Kidney epithelial cell (primary cell): ENCODE measurements at regions not wholly inside any gene's neighbourhood (a gene's known extent, or its start where the extent isn't known, plus 50 kb on each side); places are given as distances from the start of the nearest gene placed in this dataset.

Source experiments
- DNase-seq: peaks from one replicate; pipeline ENCODE4 v3.0.0-alpha.2; 2010; ENCODE audit warnings: low read depth
- H3K27me3 ChIP-seq: 2 replicates; pipeline ENCODE4 v1.6.0; 2011; ENCODE audit warnings: low read length; ENCODE audit not compliant: control insufficient read depth, insufficient read depth
- H3K36me3 ChIP-seq: 2 replicates; pipeline ENCODE4 v1.5.1; 2011; ENCODE audit warnings: low read length; ENCODE audit not compliant: control insufficient read depth, insufficient read depth
- H3K4me3 ChIP-seq: 2 replicates; pipeline ENCODE4 v1.5.1; 2011; ENCODE audit warnings: low read depth, mild to moderate bottlenecking, control low read depth, low read length
- TF ChIP-seq, protein P1 (sequence below): IDR thresholded peaks from 2 replicates; pipeline ENCODE4 v1.5.1; 2011; ENCODE audit warnings: mild to moderate bottlenecking, moderate library complexity, low read length, control low read depth, inconsistent platforms; ENCODE audit not compliant: insufficient read depth, poor library complexity, severe bottlenecking

GRCh38 chr2:37786191-37786698 is 114.8 kb upstream of the CDC42EP3 start:
- Histone ChIP-seq H3K36me3 (no peaks in the 10 kb centered on the region), H3K4me3 (no peak overlapping the region), H3K27me3 (no peaks in the 10 kb centered on the region)
- DNase-seq = no peak
- TF ChIP-seq, protein P1, sequence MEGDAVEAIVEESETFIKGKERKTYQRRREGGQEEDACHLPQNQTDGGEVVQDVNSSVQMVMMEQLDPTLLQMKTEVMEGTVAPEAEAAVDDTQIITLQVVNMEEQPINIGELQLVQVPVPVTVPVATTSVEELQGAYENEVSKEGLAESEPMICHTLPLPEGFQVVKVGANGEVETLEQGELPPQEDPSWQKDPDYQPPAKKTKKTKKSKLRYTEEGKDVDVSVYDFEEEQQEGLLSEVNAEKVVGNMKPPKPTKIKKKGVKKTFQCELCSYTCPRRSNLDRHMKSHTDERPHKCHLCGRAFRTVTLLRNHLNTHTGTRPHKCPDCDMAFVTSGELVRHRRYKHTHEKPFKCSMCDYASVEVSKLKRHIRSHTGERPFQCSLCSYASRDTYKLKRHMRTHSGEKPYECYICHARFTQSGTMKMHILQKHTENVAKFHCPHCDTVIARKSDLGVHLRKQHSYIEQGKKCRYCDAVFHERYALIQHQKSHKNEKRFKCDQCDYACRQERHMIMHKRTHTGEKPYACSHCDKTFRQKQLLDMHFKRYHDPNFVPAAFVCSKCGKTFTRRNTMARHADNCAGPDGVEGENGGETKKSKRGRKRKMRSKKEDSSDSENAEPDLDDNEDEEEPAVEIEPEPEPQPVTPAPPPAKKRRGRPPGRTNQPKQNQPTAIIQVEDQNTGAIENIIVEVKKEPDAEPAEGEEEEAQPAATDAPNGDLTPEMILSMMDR = no peak

DNA sequence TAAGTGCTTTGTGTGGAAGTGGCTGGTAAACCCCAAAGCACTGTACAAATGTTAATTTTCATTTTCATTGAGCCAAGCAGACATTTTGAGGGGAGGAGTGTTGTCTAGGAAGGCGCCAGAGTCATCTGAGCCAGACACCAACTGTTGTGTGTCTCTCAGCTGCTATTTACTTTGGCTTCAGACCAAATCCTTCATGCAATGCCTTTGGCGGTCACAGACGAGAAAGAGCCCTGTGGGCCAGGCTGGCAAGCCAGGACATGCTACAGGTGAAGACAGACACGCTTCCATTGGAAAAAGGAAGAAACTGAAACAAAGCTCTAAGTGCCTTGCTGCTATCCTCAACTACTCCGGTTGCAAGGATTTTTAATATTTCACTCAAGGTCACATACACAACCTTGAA is 115.4 kb upstream of the CDC42EP3 start:
- TF ChIP-seq, protein P1 = no peak
- Histone ChIP-seq H3K36me3 (no peaks in the 10 kb centered on the region), H3K27me3 (no peaks in the 10 kb centered on the region), H3K4me3 (no peak overlapping the region)
- DNase-seq = no peak

GRCh38 chr2:37788602-37789209 is 117.3 kb upstream of the CDC42EP3 start:
- Histone ChIP-seq H3K4me3 (no peak overlapping the region), H3K36me3 (no peaks in the 10 kb centered on the region), H3K27me3 (no peaks in the 10 kb centered on the region)
- no peak for DNase-seq
- TF ChIP-seq, protein P1 = no peak

- TF ChIP-seq, protein P1 = no peak
- DNase-seq = no peak
- no peaks in the 10 kb centered on the region for H3K36me3 ChIP-seq
- no peaks in the 10 kb centered on the region for H3K27me3 ChIP-seq
- no peak overlapping the region for H3K4me3 ChIP-seq
Observed at GRCh38 chr2:37790019-37790418, 118.6 kb upstream of the CDC42EP3 start.

- H3K27me3 ChIP-seq = no peaks in the 10 kb centered on the region
- TF ChIP-seq, protein P1 = no peak
- DNase-seq = no peak
Observed at GRCh38 chr2:37790462-37790861, 119.0 kb upstream of the CDC42EP3 start.

DNA sequence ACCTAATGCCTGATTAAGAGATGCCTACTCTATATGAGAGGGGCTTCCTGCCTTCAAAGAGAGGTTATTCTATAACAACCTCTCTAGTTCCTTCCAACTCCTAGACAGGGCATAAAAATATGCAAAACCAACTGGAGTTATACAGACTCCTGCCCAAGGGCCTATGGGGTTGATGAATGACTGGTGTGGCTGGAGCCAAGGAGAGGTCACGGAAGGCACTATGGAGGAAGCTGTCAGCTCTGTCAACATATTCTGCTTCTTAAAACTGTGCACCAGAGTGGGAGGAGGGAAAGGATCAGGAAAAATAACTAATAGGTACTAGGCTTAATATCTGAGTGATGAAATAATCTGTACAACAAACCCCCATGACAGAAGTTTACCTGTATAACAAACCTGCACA is 120.9 kb upstream of the CDC42EP3 start:
- Histone ChIP-seq H3K36me3 (no peaks in the 10 kb centered on the region), H3K27me3 (no peaks in the 10 kb centered on the region), H3K4me3 (no peak overlapping the region)
- no peak for DNase-seq
- TF ChIP-seq, protein P1 = no peak

More at GRCh38 chr2:37790462-37790861, 119.0 kb upstream of the CDC42EP3 start:
- Histone ChIP-seq H3K4me3 (no peak overlapping the region), H3K36me3 (no peaks in the 10 kb centered on the region)
